ELF-1 (cell line): ENCODE measurements at regions not wholly inside any gene's neighbourhood (a gene's known extent, or its start where the extent isn't known, plus 50 kb on each side); places are given as distances from the start of the nearest gene placed in this dataset.

Experiments
- DNase-seq: peaks from one replicate; pipeline ENCODE4 v3.0.0-alpha.2; 2016; ENCODE audit warnings: low read depth, low spot score

DNA sequence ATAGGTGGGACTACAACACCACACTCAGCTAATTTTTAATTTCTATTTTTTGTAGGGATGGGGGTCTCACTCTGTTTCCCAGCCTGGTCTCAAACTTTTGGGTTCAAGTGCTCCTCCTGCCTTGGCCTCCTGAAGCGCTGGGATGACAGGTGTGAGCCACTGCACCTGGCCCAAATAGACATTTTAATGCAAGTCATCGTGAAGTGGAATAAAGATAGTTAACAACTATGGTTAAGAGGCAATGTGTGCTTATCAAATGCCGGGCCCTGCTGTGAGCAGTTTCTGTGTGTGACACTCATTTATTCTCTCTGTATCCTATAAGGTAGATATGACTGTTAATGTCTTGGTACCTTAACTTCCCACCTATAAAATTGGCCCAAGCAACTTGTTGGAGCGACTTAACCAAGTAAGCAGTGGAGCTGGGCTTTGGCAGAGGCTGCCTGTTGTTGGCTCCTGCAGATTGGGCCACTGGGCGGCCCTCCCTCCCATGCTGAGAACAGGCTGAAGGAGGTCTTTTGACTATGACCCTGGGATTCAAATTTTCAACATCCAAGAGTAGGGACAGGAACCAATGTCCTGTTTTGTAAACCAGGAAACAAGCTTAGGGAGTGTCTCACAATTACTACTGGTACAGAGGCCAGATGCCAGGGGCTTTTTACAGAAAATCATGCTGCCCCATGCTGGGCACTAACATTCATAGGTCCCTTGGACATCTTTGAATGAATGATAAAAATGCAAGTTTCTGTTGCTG, 450.7 kb downstream of the TSHZ3 start:
- peak; percentile 27 for DNase-seq

DNA sequence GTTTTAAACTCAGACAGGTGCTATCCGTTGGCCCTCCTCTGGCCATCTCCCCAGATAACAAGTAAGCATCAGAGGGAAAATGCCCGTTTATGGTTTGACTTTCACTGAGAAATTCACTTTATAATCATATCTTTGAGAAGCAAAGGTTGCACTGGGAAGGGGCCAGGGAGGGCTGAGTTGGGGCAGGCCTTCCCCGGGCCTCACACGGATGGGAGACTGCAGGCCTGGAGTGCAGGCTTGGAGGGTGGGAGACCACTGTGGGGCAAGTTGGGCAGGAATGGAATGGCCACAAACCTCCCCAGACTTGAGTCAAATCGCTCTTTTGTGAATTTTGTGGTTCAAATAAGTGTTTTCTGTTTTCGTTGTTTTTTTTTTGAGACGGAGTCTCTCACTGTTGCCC, 451.7 kb downstream of the TSHZ3 start:
- no peak for DNase-seq

DNA sequence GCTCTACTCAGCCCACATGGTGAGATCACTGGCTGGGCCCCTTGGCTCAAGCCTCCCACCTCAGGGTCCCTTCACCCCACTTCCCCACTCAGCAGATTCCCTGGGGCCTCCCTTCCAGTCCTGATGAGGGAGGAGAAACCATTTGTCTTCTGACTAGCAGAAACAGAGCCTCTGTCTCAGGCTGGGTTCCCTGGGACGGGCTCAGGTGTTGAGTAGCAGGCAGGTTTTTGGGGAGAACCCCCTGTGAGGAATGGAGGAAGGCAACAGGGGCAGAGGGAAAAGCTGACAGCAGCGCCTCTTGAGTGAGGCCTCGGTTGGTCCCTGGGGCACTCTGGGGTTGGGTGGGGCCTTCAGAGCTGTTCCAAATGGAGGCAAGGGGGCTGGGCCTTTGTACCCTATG, 452.2 kb downstream of the TSHZ3 start:
- DNase-seq: no peak

DNA sequence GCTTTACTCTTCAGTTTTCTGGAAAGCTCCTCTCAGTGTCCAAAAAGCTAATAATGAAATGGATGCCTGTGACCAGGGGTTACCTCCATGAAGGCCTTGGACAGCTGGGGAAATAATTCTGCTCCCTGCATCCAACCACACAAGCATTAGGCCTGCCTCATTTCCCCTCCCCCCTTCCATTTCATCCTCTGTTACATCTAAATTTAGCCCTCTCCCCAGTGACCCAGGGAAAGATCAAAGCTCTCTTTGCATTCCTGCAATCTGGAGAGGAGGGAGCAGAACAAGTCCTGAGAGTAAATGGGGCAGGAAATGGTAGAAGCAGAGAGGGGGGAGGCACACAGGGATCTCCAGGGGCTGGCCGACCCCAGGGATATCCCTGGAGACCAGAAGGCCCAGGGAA, 452.7 kb downstream of the TSHZ3 start:
- DNase-seq: peak; percentile 66

DNA sequence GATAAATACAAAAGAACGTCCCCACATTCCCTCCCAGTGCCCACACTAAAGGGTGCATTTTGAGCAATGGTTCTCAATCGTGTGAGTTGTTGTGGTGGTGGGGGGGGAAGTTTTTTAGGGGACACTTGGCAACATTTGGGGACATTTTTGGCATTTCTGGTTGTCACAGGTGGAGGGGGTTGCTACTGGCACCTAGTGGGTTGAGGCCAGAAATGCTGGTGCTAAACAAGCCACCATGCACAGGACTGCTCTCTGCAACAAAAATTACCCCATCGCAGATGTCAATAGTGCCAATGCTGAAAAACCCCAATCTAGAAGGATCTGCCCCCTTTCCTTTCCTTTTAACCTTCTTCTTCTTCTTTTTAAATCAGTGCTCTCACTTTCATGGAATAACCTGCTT, 453.3 kb downstream of the TSHZ3 start:
- DNase-seq: peak; percentile 11

DNA sequence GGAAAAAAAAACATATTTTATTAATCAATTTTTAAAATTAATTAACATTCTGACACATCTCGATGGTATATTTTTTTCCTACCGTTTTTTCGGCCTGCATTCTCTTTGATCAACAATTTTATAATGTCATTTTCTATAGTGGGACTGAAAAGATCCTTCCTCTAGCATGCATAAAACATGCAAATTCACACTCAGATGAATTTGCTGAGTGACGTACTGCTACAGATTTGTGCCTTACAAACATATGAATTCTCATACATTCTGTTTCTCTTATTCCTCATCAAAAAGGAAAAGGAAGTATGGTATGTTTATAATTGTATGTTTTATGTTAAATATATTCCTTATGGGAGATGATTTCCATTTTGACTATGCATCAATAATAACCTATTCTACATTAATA, 458.2 kb downstream of the TSHZ3 start:
- no peak for DNase-seq

DNA sequence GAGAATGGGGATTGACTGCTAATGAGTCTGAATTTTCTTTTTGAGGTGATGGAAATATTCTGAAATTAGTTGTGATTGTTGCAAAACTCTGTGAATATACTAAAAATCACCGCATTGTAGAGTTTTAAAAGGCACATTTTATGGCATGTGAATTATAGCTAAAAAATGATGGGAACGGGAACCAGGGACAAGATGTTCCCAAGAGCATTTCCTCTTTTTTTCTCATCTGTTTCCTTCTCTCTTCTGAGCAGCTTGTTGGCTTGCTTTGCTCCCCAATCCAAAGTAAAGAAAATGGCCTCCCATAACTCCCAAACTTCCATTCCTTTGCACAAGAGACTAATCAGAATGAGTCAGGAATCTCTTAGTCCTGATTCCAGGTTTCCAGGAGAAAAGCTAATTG, 459.2 kb downstream of the TSHZ3 start:
- no peak for DNase-seq

DNA sequence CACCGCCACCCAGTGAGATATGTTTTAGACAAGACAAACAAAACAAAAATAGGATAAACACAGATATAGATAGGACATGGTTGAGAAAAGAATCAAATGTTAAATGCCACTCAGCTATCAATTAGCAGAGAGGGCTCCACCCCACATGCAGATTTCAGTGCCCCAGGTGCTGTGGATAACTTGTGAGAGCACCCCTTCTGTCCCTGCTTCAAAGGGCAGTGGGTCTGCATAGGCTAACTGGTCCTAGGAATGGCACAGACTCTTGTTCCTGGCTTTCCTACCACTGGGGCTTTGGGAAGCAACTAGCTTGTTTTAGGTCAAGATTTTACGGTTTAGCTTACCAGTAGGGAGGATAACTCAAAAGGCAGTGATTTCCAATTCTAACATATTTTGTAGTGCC, 460.3 kb downstream of the TSHZ3 start:
- no peak for DNase-seq

DNA sequence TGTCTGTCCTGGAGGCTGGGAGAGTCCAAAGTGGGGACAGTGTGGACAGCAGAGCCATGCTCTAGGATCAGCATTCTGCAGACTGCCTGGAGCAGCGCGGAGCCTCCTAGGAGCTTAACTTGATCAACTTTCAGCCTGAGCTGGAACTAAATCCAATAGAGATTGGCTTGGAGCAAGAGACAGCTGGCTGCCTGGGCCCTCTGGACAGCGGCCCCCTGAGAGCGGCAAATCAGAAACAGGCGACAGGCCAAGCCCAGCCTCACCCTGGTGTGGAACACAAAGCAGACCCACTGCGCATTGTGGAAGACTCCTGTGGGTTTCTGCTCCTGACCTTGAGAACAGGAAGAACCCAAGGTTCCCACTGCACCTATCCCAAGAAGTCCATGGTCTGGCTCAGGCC, 462.2 kb downstream of the TSHZ3 start:
- DNase-seq: no peak

DNA sequence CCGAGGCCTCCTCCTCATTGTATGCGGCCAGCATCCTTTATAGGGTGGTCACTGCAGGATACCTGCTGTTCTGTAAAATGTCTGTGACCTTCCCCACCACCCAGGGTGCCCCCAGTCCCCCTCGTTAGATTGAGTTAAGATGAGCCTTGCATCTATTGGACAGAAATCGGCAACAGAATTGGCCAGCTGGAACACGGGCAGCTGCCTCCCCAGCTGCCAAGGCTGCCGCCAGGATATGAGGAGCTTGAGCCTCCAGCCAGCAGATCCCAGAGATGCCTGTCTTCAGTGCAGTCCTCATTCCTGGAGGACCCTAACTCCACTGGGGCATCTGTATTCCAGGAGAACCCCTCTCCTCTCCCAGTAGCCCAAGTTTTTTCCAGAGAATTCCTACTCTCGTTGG, 463.0 kb downstream of the TSHZ3 start:
- DNase-seq: no peak

DNA sequence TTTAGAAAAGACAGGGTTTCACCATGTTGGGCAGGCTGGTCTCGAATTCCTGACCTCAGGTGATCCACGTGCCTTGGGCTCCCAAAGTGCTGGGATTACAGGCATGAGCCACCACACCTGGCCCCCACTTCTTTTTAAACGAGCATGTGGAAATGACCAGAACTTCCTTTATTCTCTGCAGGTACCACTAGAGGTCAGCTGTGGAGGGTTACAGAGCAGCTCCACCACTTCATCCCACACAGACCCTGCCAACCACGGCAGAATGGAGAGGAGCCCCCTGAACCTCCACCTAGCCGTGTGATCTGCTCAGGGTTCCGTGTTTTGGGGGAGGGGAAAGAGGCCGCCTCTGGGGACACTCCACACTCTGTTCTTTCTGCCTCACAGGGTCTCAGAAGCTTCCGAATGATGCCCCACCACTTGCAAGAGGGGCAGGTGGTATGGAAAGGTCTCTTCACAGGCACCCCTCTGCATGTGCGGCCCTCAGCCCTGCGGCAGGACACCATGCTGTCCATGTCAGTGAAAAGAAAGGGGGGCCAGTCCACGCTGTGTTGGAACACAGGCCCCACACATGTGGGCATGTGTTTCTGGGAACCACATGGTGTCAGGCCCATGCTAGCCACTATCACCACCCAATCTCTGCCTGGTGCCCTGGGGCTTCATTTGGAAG, 465.0 kb downstream of the TSHZ3 start:
- DNase-seq: no peak

DNA sequence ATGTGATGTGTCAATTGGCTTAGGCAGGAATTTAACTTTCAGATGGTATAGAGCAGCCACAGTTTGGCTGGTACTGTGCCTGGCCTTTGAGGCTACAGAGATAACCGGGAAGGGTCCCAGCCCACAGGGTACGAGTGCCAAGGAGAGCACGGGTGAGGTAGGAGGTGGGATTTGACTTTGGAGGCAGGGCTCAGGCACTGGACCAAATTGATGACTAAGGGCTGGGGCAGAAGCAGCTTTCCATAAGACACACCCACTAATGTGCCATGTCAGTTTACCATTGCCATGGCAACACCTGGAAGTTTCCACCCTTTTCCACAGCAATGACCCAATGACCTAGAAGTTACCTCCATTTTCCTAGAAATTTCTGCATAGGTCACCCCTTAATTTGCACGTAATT, 466.2 kb downstream of the TSHZ3 start:
- no peak for DNase-seq

DNA sequence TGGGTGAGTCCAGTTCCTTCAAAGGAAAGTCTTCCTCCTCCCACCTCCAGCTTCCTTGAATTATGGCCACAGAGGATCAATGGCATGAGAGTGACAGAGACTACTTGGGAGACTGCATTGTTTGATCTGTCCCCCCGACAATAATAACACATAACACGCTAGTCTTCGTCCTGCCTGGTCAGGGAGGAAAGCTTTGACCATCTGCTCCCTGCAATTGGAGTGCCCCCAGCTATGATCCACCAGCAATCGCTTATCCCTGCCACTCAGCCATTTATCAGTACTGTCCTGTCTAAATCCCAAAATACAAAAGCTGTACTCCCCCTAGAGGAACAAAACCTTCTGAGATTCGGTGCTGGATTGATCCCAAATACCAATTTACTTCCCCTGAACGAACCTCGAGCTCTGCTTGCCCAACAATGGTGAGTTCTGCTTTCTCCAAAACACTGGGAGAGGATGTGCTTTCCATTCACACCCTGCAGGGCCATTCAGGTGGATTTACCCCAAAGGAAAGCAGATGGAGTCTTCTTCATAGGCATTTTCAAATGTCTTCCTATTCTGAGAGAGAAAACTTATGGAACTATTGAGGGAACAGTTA, 466.7 kb downstream of the TSHZ3 start:
- DNase-seq: no peak

DNA sequence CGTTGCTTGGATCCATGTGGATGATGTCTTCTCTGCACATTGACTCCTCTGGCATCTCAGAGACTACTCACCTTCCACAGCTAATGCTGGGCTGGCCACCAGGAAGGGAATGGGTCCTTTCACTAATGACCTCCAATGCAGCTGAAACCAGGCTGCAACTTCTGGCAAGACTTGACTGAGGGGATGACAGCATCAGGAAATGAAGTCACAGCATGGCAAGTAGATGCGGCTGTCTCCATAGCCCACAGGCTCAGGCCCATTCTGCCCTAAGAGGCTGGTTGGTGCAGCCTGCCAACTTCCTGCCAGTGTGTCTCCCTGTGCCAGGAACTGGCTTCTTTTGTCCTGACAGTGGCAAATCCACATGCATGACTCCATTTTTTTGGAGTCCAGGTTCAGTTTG, 467.3 kb downstream of the TSHZ3 start:
- DNase-seq: no peak

DNA sequence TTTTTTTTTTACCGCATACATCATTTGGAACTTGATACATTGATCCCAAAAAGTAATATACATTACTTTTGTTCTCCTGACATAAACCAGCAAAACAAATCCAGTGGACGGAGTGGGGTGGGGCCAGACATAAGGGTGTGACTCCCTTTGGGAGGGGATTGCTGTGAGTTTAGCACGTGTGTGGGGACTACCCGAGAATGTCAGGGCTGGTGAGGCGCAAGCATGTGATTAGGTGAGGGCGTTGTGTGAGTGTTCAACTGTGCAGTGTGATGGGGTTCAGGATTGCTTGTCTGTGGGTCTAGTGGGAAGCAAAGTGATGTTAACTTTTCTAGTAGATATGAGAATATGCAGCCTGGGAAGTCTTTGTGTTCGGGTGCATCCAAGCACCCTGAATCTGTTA, 468.0 kb downstream of the TSHZ3 start:
- DNase-seq: no peak

DNA sequence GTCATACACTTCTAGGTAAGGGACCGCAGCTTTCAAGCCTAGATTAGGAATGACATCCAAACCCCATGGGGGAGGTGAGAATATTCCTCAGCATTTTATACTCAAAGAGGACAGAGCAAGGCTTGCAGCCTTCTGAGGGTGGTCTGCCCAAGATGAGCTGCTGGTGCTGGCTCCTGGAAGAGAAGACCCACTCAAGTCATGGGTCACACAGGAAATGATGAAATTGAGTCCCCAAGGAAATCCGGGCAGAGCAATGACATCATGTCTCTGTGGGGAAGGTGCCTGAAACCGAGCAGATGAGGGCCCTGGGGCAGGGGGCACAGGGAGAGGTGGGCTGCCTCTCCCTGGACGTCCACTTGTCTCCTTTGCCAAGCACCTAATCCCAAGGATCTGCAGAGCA, 468.7 kb downstream of the TSHZ3 start:
- DNase-seq: no peak

DNA sequence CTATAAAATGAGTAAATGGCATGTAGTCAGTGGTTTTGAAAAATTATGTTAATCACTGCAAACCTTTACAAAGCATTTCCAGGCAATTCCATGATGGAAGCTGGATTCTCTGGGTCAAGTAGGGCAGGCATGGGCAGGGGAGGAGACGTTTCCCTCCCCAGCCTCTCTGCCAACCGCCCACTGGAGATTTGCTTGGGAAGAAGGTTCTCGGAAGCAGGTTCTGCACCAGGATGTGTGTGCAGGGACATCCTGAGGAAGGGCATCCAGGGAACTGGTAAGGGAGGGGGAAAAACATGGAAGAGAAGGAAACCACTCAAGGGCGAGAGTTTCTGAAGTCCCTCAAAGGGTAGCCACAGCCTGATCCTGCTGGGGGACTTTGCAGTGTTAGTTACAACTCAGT, 469.1 kb downstream of the TSHZ3 start:
- DNase-seq: no peak

DNA sequence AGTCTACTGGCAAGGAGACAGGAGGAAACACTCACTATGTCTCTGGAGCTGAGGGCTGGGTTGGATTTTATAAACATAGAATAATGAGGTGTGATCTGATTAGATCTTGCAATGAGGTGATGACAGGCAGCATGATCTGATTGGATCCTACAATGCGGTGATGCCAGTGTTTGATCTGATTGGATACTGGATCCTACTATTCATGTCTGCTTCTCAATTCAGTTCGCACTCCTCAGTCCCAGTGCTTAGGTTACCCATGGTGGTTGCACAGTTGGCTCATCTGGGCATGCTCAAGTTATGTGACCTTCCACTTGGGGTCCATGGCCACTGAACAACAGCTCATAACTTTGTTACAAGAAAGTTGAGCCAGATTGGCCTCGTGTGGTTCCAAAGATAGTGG, 469.5 kb downstream of the TSHZ3 start:
- DNase-seq: no peak

DNA sequence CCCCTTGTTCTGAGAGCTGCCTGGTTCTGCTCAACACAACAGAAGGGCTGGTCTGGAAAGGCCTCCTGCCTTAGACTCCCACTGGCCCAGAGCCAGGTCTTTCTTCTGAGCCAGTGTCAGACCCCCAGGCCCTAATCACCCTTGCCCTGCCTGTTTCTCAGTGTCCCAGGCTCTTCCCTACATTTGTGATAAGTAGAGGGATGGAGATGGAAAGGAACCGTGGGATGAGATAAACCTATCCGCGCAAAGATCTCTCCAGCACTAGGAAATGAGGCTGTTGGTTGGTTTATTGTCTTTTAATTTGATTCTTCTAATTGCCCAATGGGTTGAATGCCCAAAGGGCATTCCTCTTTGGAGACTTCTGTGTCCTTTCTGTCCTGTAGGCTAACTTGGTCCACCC, 470.0 kb downstream of the TSHZ3 start:
- no peak for DNase-seq

DNA sequence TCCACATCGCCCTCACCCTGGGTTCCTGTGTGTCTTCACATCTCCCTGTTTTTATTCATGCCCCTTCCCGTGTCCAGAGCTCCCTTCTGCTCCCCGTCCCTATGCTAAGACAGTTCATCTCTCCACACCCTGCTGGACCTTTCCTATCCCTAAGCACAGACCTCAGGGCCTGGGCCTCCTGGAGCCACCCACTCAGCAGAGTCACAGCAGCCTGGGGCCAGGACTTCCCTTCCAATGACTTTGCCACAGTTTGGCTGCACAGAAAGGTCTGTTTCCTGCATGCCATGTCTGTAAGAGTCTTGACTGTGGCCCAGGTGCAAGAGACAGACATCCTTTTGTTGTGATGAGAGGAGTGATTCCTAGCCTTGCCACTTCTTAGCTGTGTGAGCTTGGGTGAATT, 470.7 kb downstream of the TSHZ3 start:
- no peak for DNase-seq

DNA sequence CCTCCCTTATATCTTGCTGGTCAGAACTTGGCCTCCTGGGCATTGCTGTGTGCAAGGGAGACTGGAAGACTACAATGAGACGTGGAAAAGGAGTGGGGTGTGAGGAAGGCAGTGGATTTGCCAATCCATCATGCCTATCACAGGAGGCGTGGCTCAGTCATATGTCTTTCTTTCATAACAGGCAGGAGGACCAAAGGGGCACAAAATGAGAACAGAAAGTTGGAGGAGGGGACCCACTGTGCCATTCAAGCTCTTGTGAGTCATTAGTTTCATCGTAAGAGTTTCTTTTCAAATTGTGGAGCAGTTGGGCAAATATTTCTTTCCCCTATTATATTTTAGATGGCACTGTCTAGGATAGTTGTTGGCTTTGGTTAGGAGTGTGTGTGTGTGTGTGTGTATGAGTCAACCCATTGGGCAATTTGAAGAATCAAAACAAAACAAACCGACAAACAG, 471.5 kb downstream of the TSHZ3 start:
- no peak for DNase-seq

DNA sequence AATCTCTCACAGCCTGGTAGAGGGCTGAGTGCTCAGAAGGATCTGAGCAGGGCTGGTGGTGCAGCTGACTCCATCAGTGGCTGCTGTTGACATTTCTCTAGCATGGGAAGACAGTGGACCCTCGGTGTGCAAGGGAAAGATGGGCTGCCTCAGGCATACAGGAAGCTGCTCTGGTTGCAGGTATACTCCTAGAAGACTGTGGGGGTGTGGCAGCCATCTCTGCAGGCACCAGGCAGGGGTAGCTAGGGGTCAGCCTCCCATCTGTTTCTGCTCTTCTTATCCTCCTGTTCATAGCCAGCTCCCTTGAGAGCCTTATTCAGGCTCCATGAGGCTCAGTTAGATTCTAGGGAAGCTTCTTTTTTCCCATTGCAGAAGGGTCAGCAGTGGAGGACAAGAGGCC, 475.5 kb downstream of the TSHZ3 start:
- no peak for DNase-seq

DNA sequence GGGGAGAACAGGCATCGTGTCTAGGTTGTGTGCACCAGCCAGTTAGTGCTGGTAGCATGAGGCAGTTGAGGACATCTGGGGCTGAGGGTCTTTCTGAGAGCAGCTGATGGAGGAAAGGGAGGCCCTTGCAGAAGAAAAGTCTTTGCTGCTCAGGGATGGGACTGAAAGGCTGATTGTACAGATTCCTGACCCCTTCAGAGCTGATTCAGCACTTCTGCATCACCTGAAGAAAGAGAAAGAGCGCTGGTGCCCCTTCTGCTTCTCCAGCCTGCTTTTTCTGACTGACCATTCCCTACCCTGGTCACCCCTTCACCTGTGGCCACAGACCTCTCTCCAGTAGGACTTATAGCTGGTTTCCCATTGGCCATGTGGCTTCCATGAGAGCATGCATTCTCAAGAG, 476.2 kb downstream of the TSHZ3 start:
- DNase-seq: no peak
